HTR-8/SVneo (cell line): ENCODE measurements at regions not wholly inside any gene's neighbourhood (a gene's known extent, or its start where the extent isn't known, plus 50 kb on each side); places are given as distances from the start of the nearest gene placed in this dataset.

Experiments
- DNase-seq: peaks from one replicate; pipeline ENCODE4 v3.0.0; 2011; ENCODE audit warnings: low spot score, mixed read lengths; ENCODE audit not compliant: insufficient read length
- FAIRE-seq: peaks from 2 replicates; lab custom pipeline; 2011; peaks lifted over from hg19 to GRCh38; lab: Jason Lieb, UNC

- FAIRE-seq, result no peak
- DNase-seq, result no peak
These were observed 2125.8 kb upstream of the WWC1 start for GRCh38 chr5:166165596-166165995.

- no peak for DNase-seq
- no peak for FAIRE-seq
These were observed 2125.4 kb upstream of the WWC1 start for GRCh38 chr5:166166071-166166470.

DNA sequence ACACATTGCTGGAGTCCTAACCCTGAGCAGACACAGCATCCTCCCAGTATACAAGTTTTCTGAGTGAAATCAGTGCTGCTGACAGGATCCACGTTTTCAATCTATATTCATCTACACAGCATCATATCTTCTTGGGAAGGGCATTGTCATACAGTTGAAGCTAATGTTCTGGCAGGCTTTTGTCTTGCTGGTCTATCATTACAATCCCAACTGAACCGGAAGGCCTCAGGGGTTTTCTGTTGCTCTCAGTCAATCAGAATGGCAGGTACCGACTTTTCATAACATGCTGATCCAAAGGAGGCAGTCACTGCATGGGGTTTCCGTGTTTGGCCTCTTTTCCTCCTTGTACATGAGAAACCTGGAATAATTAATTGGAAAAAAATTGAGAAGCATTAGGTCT lies 2118.8 kb upstream of the WWC1 start:
- no peak for FAIRE-seq
- no peak for DNase-seq

DNA sequence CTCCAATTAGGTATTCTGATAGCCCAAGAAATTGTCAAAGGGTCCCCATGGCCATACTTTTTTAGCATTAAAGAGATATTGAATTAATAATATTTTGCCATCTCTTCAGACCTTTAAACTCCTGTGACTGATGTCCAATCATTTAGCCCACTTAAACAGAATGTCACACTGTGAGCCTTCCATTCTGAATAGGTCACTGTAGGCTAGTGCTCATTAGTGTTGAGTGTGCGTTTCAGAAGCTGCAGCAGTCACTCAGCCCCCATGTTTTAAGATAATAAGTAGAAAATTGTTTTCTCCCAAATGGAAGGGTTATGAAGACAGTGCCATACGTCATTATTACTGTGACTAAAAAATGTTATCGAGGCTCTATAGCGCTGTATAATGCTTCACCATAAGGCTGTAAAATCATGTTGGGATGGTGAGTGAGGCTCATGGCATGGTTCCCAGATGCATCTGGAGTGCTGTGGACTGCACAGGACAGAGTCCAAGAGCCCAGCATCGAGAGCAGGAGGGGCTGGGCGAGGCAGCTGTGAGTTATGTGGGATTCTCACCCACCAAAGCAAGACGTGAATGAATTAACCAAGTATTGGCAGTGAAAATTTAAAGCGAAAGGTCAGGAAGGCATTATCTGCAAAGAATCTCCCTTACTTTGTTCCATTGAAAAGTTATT lies 2112.9 kb upstream of the WWC1 start:
- FAIRE-seq (no peak), DNase-seq (no peak)

- DNase-seq (no peak), FAIRE-seq (no peak)
These were observed 2106.3 kb upstream of the WWC1 start for GRCh38 chr5:166185185-166185584.

- DNase-seq (no peak), FAIRE-seq (no peak)
These were observed 2102.7 kb upstream of the WWC1 start for GRCh38 chr5:166188501-166189325.

DNA sequence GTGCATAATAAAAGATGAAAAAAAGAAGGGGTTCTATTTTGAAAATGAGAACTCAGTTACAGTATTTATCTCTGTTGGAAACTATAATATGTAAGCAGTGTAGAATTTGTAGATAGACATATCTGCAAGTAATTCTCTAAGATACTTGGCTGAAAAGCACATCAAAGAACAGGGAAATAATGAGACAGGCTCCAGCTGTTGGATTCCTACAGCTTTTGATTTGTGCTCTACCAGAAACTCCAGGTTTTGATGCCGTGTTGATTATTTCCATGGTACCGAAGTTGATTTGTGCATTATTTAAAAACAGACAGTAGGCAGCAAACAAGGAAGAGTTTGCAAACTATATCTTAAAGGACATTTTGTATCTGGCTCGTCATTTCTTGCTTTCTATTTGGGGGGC lies 2098.7 kb upstream of the WWC1 start:
- DNase-seq, result no peak
- no peak for FAIRE-seq

GRCh38 chr5:166195981-166196380 lies 2095.5 kb upstream of the WWC1 start:
- no peak for DNase-seq
- FAIRE-seq, result no peak

DNA sequence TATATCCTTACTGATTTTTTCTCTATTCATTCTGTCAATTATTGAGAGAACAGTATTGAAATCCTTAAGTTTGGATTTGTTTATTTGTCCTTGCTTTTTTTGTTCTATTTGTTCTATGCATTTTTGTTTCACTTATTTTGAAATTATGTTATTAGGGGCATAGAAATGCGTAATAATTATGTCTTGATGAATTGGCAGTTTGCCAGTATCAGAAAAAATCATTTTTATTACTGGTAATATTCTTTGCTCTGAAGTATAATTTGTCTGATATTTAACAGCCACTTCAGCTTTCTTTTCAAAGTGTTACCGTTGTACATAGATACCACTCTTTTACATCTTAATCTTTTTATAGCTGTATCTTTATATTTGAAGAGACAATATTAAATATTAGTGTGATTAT lies 2090.9 kb upstream of the WWC1 start:
- FAIRE-seq, result no peak
- DNase-seq, result no peak

DNA sequence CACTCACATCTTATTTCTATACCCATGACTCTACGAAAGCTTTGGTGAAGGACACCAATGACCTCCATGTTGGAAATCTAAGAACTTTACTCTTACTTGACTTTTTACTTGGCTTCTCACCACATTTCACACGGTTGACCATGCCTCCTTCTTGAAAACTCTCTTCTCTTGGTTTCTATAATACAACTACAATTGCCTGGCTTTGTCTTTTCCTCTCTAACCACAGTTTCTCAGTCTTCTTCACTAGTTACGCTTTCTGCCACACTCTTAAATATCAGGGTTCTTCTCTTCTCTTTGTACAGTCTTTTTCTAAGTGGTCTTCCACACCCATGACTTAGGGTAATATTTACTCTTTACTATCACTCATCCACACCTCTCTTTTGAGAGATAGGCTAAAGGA lies 2079.8 kb upstream of the WWC1 start:
- DNase-seq (no peak), FAIRE-seq (no peak)

DNA sequence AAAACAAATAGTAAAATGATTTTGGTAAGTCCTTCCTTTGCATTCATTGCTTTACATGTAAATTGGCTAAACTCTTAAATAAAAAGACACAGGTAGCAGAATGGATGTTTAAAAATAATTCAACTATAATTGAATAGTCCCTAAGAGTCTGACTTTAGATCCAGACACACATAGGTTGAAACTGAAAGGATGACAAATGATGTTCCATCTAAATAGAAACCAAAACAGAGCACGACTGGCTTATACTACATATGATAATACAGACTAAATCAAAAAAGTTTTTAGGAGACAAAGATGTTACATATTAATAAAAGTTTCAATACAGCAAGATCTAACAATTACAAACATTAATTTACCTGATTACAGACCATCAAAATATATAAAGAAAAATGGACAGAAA lies 2055.1 kb upstream of the WWC1 start:
- FAIRE-seq, result no peak
- DNase-seq, result no peak

- FAIRE-seq, result no peak
- no peak for DNase-seq
These were observed 2050.7 kb upstream of the WWC1 start for GRCh38 chr5:166240705-166241104.

- FAIRE-seq (no peak), DNase-seq (no peak)
These were observed 2045.9 kb upstream of the WWC1 start for GRCh38 chr5:166245556-166245955.

- DNase-seq (peak; percentile 4), FAIRE-seq (no peak)
These were observed 2039.7 kb upstream of the WWC1 start for GRCh38 chr5:166251786-166252185.

- FAIRE-seq, result no peak
These were observed 2033.8 kb upstream of the WWC1 start for GRCh38 chr5:166257661-166258060.

DNA sequence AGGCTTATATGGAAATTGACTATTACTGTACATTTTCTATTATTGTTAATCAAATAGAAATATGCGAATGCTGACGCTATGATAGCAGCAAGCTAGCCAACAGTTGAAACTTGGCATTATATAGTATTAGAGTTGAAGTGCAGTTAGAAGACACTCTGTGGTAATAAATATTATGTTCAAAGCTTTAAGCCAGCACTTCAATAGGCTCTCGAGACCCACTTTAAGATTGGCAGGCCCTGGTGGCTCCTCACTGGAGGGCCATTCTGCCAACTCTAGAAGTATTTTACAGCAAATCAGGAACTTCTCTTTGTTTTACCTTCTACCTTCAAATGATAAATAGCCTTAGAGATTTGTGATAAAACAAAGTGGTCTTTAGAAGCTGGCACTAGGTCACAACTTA lies 2029.0 kb upstream of the WWC1 start:
- DNase-seq, result no peak

More at GRCh38 chr5:166257661-166258060, 2033.8 kb upstream of the WWC1 start:
- DNase-seq, result no peak

GRCh38 chr5:166267907-166268306 lies 2023.5 kb upstream of the WWC1 start:
- FAIRE-seq (no peak), DNase-seq (no peak)

More for the DNA sequence above, 2029.0 kb upstream of the WWC1 start:
- FAIRE-seq, result no peak

- FAIRE-seq (no peak), DNase-seq (no peak)
These were observed 2020.7 kb upstream of the WWC1 start for GRCh38 chr5:166270712-166271111.

DNA sequence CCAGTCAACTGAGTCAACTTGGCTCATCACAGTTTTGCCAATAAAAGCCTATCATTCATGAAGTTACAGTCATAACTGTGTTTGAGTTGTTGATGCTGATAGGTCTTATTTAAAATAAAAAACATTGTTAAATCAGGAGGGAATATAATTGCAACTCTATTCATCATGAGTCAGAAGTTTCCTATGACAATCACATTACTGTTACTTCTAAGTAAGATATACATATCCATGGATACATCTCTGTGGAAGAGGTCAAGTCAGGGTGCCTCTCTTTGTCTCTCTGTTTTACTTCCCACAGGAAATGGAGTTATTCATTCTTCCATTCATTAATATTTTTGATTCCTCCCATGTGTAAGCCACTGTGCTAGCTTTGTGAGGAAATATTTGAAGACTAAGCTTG lies 2015.4 kb upstream of the WWC1 start:
- DNase-seq (no peak), FAIRE-seq (no peak)

DNA sequence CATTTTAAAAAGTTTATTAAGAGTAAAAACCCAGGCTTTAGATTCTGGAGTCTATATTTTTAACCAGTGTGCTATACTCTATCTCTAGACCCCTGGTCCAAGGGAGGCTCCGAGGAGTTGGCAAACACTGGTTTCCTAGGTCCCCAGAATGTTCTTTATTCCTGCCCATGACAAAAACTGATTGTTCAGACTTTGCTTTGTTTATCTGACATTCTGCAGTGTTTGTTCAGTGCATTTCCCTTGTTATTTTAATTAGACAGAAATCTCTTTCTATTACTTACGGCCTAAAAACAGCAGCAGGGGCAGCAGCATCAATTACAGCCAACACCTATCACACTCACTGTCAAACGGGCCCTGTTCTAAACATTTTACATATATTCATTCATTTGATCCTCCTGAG lies 2011.6 kb upstream of the WWC1 start:
- DNase-seq (no peak), FAIRE-seq (no peak)

DNA sequence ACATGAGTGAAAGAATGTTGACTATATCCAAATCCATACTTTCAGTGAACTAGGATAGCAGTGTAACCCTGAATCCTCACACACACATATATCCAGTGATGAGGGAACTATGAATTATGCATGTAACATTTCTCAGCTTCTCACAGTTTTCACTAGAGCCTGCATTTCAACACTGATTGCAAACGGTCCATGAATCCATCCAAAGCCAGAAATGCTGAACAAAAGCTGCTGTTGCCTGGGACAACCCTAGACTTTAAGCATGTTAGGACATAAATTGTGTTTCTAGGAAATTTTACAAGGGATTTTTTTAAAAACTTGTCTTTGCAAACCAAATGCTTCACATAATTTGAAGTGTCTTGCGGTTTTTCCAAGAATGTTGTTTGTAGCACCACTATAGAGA lies 2010.0 kb upstream of the WWC1 start:
- FAIRE-seq, result no peak
- peak; percentile 9 for DNase-seq

GRCh38 chr5:166282939-166283338 lies 2008.5 kb upstream of the WWC1 start:
- DNase-seq (no peak), FAIRE-seq (no peak)
